ENCODE measurements at regions not wholly inside any gene's neighbourhood (a gene's known extent, or its start where the extent isn't known, plus 50 kb on each side); places are given as distances from the start of the nearest gene placed in this dataset.
A peak's percentile ranks its signal among the peaks of the same experiment; 100 is the strongest.

DNA sequence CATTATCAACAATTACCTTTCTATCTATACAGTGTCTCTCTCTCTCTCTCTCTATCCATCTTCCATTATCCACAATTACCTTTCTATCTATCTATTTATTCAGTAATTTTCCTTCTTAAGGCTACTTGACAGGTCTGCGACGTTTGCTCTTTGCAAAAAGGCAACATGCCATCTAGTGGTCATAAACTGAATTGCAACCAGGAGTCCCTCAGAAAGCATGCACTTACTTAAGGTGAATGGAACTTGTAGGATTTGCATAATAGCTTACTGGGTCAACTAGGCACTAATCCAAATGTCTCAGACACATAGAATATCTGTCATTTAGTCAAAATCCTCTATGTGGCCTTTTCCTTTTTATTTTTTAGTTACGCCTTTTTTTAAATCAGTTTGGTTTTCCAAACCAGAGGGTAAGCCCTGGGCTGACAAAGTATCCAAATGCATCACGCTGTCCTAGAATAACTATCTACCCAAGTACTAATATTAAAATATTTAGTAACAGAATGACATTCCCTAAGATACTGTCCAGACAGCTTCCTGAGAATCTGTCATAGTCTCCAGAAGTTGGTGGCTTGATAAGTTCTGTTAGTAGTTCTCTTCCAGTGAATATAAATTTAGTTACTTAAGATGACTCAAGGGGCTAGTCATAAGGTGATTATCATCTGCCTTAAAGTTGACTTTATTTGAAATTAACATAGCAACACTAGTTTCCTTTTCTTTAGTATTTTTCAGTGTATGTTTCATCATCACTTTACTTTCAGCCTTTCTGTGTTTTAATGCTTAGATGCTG lies 208.3 kb downstream of the PPP1R3A start:
- TF ChIP-seq CTCF (IDR thresholded peaks at IDR 0.05) (peak; percentile 96), EZH2 (IDR thresholded peaks at IDR 0.05) (no peak), EZH2phosphoT487 (IDR thresholded peaks at IDR 0.05) (no peak)
